ENCODE measurements at regions not wholly inside any gene's neighbourhood (a gene's known extent, or its start where the extent isn't known, plus 50 kb on each side); places are given as distances from the start of the nearest gene placed in this dataset.

DNA sequence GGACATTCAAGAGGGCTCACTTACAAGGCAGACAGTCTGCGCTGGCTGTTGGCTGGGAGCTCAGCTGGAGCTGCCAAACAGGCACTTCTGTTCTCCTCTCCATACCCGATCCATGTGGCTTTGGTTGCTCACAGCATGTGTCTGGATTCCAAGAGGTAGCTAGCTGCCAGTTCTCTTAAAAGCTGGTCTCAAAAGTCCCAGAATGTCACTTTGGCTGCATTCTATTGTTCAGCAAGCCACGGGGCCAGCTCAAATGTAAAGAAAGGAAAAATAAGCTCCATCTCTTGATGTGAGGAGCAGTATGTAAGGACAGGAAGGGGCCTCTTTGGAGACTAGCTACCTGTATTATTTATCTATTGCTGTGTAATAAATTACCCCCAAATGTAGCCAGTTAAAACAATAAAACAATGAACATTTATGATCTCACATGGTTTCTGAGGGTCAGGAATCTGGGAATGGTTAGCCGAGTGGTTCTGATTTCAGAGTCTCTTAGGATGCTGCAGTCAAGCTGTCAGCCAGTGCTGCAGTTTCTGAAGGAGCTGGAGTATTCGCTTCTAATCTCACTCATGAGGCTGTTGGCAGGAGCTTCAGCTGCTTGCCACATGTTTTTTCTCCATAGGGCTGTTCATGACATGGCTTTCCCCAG, 112.7 kb upstream of the CLINT1 start:
- TF ChIP-seq, protein P1, sequence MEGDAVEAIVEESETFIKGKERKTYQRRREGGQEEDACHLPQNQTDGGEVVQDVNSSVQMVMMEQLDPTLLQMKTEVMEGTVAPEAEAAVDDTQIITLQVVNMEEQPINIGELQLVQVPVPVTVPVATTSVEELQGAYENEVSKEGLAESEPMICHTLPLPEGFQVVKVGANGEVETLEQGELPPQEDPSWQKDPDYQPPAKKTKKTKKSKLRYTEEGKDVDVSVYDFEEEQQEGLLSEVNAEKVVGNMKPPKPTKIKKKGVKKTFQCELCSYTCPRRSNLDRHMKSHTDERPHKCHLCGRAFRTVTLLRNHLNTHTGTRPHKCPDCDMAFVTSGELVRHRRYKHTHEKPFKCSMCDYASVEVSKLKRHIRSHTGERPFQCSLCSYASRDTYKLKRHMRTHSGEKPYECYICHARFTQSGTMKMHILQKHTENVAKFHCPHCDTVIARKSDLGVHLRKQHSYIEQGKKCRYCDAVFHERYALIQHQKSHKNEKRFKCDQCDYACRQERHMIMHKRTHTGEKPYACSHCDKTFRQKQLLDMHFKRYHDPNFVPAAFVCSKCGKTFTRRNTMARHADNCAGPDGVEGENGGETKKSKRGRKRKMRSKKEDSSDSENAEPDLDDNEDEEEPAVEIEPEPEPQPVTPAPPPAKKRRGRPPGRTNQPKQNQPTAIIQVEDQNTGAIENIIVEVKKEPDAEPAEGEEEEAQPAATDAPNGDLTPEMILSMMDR (IDR thresholded peaks at IDR 0.05) = no peak
- no peak for TF ChIP-seq POLR2A (IDR thresholded peaks at IDR 0.05)
